ENCODE measurements at regions not wholly inside any gene's neighbourhood (a gene's known extent, or its start where the extent isn't known, plus 50 kb on each side); places are given as distances from the start of the nearest gene placed in this dataset.

DNA sequence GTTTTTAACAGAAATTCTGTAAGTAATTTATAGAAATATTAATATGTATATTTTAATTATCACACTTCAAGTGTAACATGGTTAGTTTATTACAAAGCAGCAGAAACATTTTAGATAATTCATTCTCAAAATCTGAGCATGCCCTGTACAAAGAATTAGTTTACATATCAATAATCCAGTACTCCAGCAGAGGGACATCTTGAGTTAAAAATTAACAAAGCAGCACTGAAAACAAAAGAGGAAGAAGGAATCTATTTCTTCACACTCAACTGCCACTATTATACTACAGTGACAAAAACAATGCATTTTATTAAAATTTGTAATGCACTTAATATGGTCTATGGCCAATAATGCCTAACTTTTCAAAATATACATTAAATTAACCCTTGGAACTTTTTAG is 179.1 kb upstream of the KLHL4 start:
- no peak for DNase-seq
- no peak overlapping the region for H3K4me3 Mint-ChIP-seq
- Histone ChIP-seq H3K36me3 (ENCODE audit: control insufficient read depth in 2 of 3, insufficient read depth in 3 of 3, low read length in 3 of 3) (no peaks in the 10 kb centered on the region), H3K27me3 (ENCODE audit: control insufficient read depth in 2 of 2, insufficient read depth in 2 of 2, low read length in 2 of 2) (no peaks in the 10 kb centered on the region), H3K9me3 (ENCODE audit: control insufficient read depth in 2 of 3, low read length in 3 of 3) (no peaks in the 10 kb centered on the region), H3K4me3 (ENCODE audit: low read length) (no peak overlapping the region), H3K27ac (ENCODE audit: low read depth, low read length) (no peak overlapping the region), H3K4me1 (ENCODE audit: control insufficient read depth in 2 of 2, insufficient read depth in 2 of 2, low read length in 2 of 2) (no peaks in the 10 kb centered on the region)
- H3K9me3 Mint-ChIP-seq, result peaks cover 0 to 4% (median 0%) of the 10 kb centered on the region in 11 donors
- intact Hi-C loops (cut with micrococcal nuclease), result no loop called here
- ChIA-PET POLR2A (no interaction called here), CTCF (no interaction called here)
- no peaks in the 10 kb centered on the region for H3K4me1 Mint-ChIP-seq
- no peaks in the 10 kb centered on the region for H3K36me3 Mint-ChIP-seq
- H3K27ac Mint-ChIP-seq, result no peak overlapping the region
- ATAC-seq, result no peak
- H3K27me3 Mint-ChIP-seq, result no peaks in the 10 kb centered on the region

DNA sequence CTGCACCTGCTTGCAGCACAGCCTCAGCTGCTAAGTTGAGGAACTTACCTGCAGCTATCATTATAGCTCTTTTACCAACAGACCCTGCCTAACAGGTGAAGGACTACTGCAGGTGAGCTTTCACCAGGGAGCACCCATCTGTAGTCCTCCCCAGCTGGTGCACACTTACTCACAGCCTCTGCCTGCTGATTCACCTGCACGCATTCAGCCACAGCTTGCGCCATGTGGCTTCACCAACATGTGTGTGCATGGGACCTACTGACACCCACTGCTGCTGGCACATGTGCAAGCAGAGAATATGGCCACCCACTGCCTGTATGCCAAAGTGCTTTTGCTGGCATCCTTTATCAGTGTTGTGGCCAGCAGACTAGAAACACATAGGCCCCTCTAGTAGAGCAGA is 146.7 kb upstream of the KLHL4 start:
- Mint-ChIP-seq H3K9me3 (peaks cover 0 to 2% (median 0%) of the 10 kb centered on the region in 11 donors), H3K4me1 (no peaks in the 10 kb centered on the region), H3K27me3 (no peaks in the 10 kb centered on the region), H3K36me3 (no peaks in the 10 kb centered on the region), H3K27ac (no peak overlapping the region), H3K4me3 (no peak overlapping the region)
- Histone ChIP-seq H3K4me3 (ENCODE audit: low read length) (no peak overlapping the region), H3K9me3 (ENCODE audit: control insufficient read depth in 2 of 3, low read length in 3 of 3) (no peaks in the 10 kb centered on the region), H3K36me3 (ENCODE audit: control insufficient read depth in 2 of 3, insufficient read depth in 3 of 3, low read length in 3 of 3) (no peaks in the 10 kb centered on the region), H3K4me1 (ENCODE audit: control insufficient read depth in 2 of 2, insufficient read depth in 2 of 2, low read length in 2 of 2) (no peaks in the 10 kb centered on the region), H3K27me3 (ENCODE audit: control insufficient read depth in 2 of 2, insufficient read depth in 2 of 2, low read length in 2 of 2) (no peaks in the 10 kb centered on the region), H3K27ac (ENCODE audit: low read depth, low read length) (no peak overlapping the region)
- DNase-seq (no peak), ATAC-seq (no peak)
- ChIA-PET POLR2A (no interaction called here), CTCF (no interaction called here)
- intact Hi-C loops (cut with micrococcal nuclease), result no loop called here

DNA sequence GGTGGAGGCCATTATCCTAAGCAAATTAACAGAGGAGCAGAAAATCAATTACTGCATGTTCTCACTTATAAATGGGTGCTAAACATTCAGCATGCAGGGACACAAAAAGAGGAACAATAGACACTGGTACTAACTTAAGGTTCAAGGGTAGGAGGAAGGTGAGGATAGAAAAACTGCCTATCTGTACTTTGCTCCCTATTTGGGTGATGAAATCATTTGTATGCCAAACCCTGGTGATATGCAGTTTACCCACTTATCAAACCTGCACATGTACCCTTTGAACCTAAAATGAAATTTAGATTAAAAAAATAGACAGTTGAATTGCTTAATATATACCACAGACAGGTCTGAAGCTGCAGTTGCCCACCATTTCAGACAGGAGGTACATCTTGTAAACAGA is 143.3 kb upstream of the KLHL4 start:
- no peak overlapping the region for H3K27ac Mint-ChIP-seq
- intact Hi-C loops (cut with micrococcal nuclease), result no loop called here
- no peaks in the 10 kb centered on the region for H3K36me3 Mint-ChIP-seq
- H3K4me3 Mint-ChIP-seq, result no peak overlapping the region
- H3K27me3 Mint-ChIP-seq, result no peaks in the 10 kb centered on the region
- no peaks in the 10 kb centered on the region for H3K9me3 ChIP-seq (ENCODE audit: control insufficient read depth in 2 of 3, low read length in 3 of 3)
- H3K27ac ChIP-seq (ENCODE audit: low read depth, low read length), result no peak overlapping the region
- no peaks in the 10 kb centered on the region for H3K4me1 Mint-ChIP-seq
- no peak overlapping the region for H3K4me3 ChIP-seq (ENCODE audit: low read length)
- no peaks in the 10 kb centered on the region for H3K4me1 ChIP-seq (ENCODE audit: control insufficient read depth in 2 of 2, insufficient read depth in 2 of 2, low read length in 2 of 2)
- no peak for ATAC-seq
- CTCF ChIA-PET, result no interaction called here
- peaks cover 0 to 3% (median 0%) of the 10 kb centered on the region in 11 donors for H3K9me3 Mint-ChIP-seq
- H3K27me3 ChIP-seq (ENCODE audit: control insufficient read depth in 2 of 2, insufficient read depth in 2 of 2, low read length in 2 of 2), result no peaks in the 10 kb centered on the region
- H3K36me3 ChIP-seq (ENCODE audit: control insufficient read depth in 2 of 3, insufficient read depth in 3 of 3, low read length in 3 of 3), result no peaks in the 10 kb centered on the region
- DNase-seq, result no peak
- POLR2A ChIA-PET, result no interaction called here

DNA sequence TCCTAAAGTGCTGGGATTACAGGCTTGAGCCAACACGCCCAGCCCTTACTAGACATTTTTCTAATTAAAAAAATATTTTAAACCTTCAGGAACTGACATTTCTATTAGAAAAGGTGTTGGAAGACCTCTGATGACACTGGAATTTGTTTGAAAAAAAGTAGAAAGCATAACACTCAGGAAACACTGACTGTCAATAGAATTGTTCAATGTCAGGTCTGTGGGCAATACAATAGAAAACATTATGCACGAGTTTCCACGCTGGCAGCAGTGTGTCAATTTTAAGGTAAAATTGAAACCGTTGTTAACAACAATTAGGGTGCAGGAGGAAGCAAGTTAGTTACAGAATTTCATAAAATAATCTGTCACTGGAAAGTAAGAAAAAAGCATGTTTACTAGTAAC is 140.7 kb upstream of the KLHL4 start:
- no peak overlapping the region for H3K27ac Mint-ChIP-seq
- no peak overlapping the region for H3K4me3 Mint-ChIP-seq
- H3K9me3 Mint-ChIP-seq, result peaks cover 0 to 5% (median 0%) of the 10 kb centered on the region in 11 donors
- POLR2A ChIA-PET, result no interaction called here
- H3K9me3 ChIP-seq (ENCODE audit: control insufficient read depth in 2 of 3, low read length in 3 of 3), result no peaks in the 10 kb centered on the region
- no peak overlapping the region for H3K27ac ChIP-seq (ENCODE audit: low read depth, low read length)
- CTCF ChIA-PET, result no interaction called here
- no peaks in the 10 kb centered on the region for H3K36me3 ChIP-seq (ENCODE audit: control insufficient read depth in 2 of 3, insufficient read depth in 3 of 3, low read length in 3 of 3)
- H3K4me1 ChIP-seq (ENCODE audit: control insufficient read depth in 2 of 2, insufficient read depth in 2 of 2, low read length in 2 of 2), result no peaks in the 10 kb centered on the region
- intact Hi-C loops (cut with micrococcal nuclease), result no loop called here
- ATAC-seq (no peak), DNase-seq (no peak)
- H3K4me3 ChIP-seq (ENCODE audit: low read length), result no peak overlapping the region
- H3K27me3 Mint-ChIP-seq, result no peaks in the 10 kb centered on the region
- H3K4me1 Mint-ChIP-seq, result no peaks in the 10 kb centered on the region
- H3K36me3 Mint-ChIP-seq, result no peaks in the 10 kb centered on the region
- H3K27me3 ChIP-seq (ENCODE audit: control insufficient read depth in 2 of 2, insufficient read depth in 2 of 2, low read length in 2 of 2), result no peaks in the 10 kb centered on the region

DNA sequence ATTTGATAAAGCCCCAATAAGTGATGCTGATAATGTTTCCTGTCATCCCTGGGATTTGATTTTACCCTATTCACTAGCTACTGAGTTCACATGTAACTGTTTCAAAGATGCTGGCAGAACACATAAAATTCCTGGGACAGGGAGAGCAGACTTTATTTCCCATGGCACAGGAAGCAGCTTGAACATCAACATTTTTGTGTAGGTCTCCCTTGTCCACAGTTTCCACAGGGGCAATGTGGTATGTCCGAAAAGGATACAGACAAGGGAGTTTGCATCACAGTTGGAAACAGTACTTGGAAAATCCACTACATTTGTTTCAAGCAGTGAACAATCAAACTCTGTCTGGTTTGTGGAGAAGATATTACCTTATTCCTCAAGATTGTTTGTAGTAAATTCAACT is 129.2 kb upstream of the KLHL4 start:
- no peaks in the 10 kb centered on the region for H3K27me3 Mint-ChIP-seq
- no peak overlapping the region for H3K27ac Mint-ChIP-seq
- Histone ChIP-seq H3K9me3 (ENCODE audit: control insufficient read depth in 2 of 3, low read length in 3 of 3) (no peaks in the 10 kb centered on the region), H3K27me3 (ENCODE audit: control insufficient read depth in 2 of 2, insufficient read depth in 2 of 2, low read length in 2 of 2) (no peaks in the 10 kb centered on the region), H3K36me3 (ENCODE audit: control insufficient read depth in 2 of 3, insufficient read depth in 3 of 3, low read length in 3 of 3) (no peaks in the 10 kb centered on the region), H3K27ac (ENCODE audit: low read depth, low read length) (no peak overlapping the region), H3K4me1 (ENCODE audit: control insufficient read depth in 2 of 2, insufficient read depth in 2 of 2, low read length in 2 of 2) (no peaks in the 10 kb centered on the region), H3K4me3 (ENCODE audit: low read length) (no peak overlapping the region)
- H3K36me3 Mint-ChIP-seq, result no peaks in the 10 kb centered on the region
- no peaks in the 10 kb centered on the region for H3K4me1 Mint-ChIP-seq
- DNase-seq (no peak), ATAC-seq (no peak)
- CTCF ChIA-PET, result no interaction called here
- POLR2A ChIA-PET, result no interaction called here
- H3K4me3 Mint-ChIP-seq, result no peak overlapping the region
- peaks cover 0 to 3% (median 0%) of the 10 kb centered on the region in 11 donors for H3K9me3 Mint-ChIP-seq
- intact Hi-C loops (cut with micrococcal nuclease), result no loop called here

DNA sequence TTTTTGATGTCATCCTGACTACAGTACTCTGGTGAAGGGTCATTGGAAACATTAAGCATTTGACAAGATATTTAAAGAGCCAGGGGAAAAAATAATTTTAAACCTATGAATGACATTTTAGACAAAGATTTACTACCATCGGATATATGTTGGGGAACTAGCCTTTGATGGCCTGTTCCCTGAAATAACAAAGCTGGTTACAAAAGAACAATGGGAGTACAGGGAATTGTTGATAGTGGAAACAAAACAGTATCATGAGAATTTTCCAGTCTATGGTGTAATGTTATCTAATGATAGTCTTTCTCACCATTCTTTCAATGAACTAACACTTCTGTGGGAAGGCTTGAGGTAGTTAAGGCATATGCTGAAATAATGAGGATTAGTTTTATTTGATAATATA is 125.9 kb upstream of the KLHL4 start:
- Histone ChIP-seq H3K27ac (ENCODE audit: low read depth, low read length) (no peak overlapping the region), H3K4me1 (ENCODE audit: control insufficient read depth in 2 of 2, insufficient read depth in 2 of 2, low read length in 2 of 2) (no peaks in the 10 kb centered on the region), H3K27me3 (ENCODE audit: control insufficient read depth in 2 of 2, insufficient read depth in 2 of 2, low read length in 2 of 2) (no peaks in the 10 kb centered on the region), H3K9me3 (ENCODE audit: control insufficient read depth in 2 of 3, low read length in 3 of 3) (no peaks in the 10 kb centered on the region), H3K4me3 (ENCODE audit: low read length) (no peak overlapping the region), H3K36me3 (ENCODE audit: control insufficient read depth in 2 of 3, insufficient read depth in 3 of 3, low read length in 3 of 3) (no peaks in the 10 kb centered on the region)
- Mint-ChIP-seq H3K4me3 (no peak overlapping the region), H3K4me1 (no peaks in the 10 kb centered on the region), H3K9me3 (peaks cover 0 to 6% (median 0%) of the 10 kb centered on the region in 11 donors), H3K36me3 (no peaks in the 10 kb centered on the region), H3K27ac (no peak overlapping the region), H3K27me3 (no peaks in the 10 kb centered on the region)
- no peak for ATAC-seq
- ChIA-PET CTCF (no interaction called here), POLR2A (no interaction called here)
- intact Hi-C loops (cut with micrococcal nuclease), result no loop called here
- no peak for DNase-seq

DNA sequence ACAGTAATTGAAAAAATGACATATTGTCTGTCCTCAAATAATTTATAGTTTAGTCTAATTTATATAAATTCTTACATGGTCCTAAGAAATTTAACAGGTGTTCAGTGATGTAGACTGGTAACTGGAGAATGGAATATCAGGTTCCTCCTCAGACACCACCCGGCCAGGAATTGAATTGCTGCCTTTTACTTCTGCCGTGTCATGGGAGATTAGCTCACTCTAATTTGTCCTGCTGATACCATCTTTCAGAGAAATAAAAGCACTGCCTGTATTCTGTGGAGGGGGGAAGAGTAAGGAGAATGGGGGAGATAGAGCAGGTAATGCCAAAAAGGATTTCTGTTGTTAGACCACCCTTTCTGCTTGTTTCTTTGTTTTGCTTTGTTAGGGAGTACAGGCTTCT is 125.2 kb upstream of the KLHL4 start:
- Mint-ChIP-seq H3K36me3 (no peaks in the 10 kb centered on the region), H3K27ac (no peak overlapping the region), H3K4me1 (no peaks in the 10 kb centered on the region), H3K9me3 (peaks cover 0 to 6% (median 0%) of the 10 kb centered on the region in 11 donors), H3K4me3 (no peak overlapping the region), H3K27me3 (no peaks in the 10 kb centered on the region)
- Histone ChIP-seq H3K9me3 (ENCODE audit: control insufficient read depth in 2 of 3, low read length in 3 of 3) (no peaks in the 10 kb centered on the region), H3K4me3 (ENCODE audit: low read length) (no peak overlapping the region), H3K4me1 (ENCODE audit: control insufficient read depth in 2 of 2, insufficient read depth in 2 of 2, low read length in 2 of 2) (no peaks in the 10 kb centered on the region), H3K27ac (ENCODE audit: low read depth, low read length) (no peak overlapping the region), H3K36me3 (ENCODE audit: control insufficient read depth in 2 of 3, insufficient read depth in 3 of 3, low read length in 3 of 3) (no peaks in the 10 kb centered on the region), H3K27me3 (ENCODE audit: control insufficient read depth in 2 of 2, insufficient read depth in 2 of 2, low read length in 2 of 2) (no peaks in the 10 kb centered on the region)
- intact Hi-C loops (cut with micrococcal nuclease), result no loop called here
- ChIA-PET CTCF (no interaction called here), POLR2A (no interaction called here)
- DNase-seq (no peak), ATAC-seq (no peak)
